IMR-90 (cell line): ENCODE measurements at regions not wholly inside any gene's neighbourhood (a gene's known extent, or its start where the extent isn't known, plus 50 kb on each side); places are given as distances from the start of the nearest gene placed in this dataset.

Source experiments
- BHLHE40 ChIP-seq: fragments of 150-350 bp; IDR thresholded peaks from 2 replicates; pipeline ENCODE4 v1.6.1; 2016; ENCODE audit warnings: mild to moderate bottlenecking, low read depth, low read length
- CHD1 ChIP-seq: IDR thresholded peaks from 2 replicates; pipeline ENCODE4 v1.6.1; 2012; ENCODE audit warnings: low read depth, low read length, improper control_type of control experiment
- MAZ ChIP-seq: IDR thresholded peaks from 2 replicates; pipeline ENCODE4 v1.6.1; 2012; ENCODE audit warnings: low read depth, mild to moderate bottlenecking, low read length, improper control_type of control experiment, moderate library complexity, borderline replicate concordance
- MXI1 ChIP-seq: IDR thresholded peaks from 2 replicates; pipeline ENCODE4 v1.6.1; 2012; ENCODE audit warnings: low read depth, mild to moderate bottlenecking, low read length, moderate library complexity, borderline replicate concordance
- POLR2A ChIP-seq: IDR thresholded peaks from 2 replicates; pipeline ENCODE4 v1.6.1; 2012; ENCODE audit warnings: mild to moderate bottlenecking, low read depth, low read length
- RAD21 ChIP-seq: IDR thresholded peaks from 2 replicates; pipeline ENCODE4 v1.6.1; 2012; ENCODE audit warnings: low read length, improper control_type of control experiment
- RCOR1 ChIP-seq: IDR thresholded peaks from 2 replicates; pipeline ENCODE4 v1.6.1; 2012; ENCODE audit warnings: mild to moderate bottlenecking, low read length, improper control_type of control experiment; ENCODE audit not compliant: insufficient replicate concordance
- RFX5 ChIP-seq: IDR thresholded peaks from 2 replicates; pipeline ENCODE4 v1.8.0; 2012; ENCODE audit warnings: low read depth, mild to moderate bottlenecking, low read length, moderate library complexity
- TF ChIP-seq, protein P1 (sequence below): conservative IDR thresholded peaks from 2 replicates; pipeline ENCODE4 v1.5.1; 2012; ENCODE audit warnings: mild to moderate bottlenecking, low read depth, low read length, improper control_type of control experiment
- TF ChIP-seq, protein P2 (sequence below): fragments of 150-350 bp; IDR thresholded peaks from 2 replicates; pipeline ENCODE4 v1.6.1; 2017; ENCODE audit warnings: mild to moderate bottlenecking, antibody characterized with exemption, low read length, low read depth

DNA sequence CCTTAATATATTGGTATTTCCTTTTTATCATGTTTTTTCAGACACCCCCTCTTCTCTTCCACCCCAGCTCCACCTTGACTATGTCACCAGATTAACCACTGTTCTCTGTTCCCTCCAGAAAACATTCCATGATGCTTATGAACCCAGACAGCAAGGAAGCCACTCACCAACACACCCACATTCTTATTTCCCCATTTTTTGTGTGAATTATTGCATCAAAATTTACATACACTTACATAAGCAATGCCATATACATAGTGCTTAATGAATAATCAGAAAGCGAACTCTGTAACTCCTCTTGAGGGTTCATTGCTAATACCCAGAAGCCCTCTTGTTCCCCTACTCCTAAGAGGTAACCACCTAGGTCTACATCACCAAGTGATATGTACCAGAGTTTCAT lies 182.3 kb upstream of the CDYL start:
- TF ChIP-seq RFX5 = no peak
- TF ChIP-seq, protein P1, sequence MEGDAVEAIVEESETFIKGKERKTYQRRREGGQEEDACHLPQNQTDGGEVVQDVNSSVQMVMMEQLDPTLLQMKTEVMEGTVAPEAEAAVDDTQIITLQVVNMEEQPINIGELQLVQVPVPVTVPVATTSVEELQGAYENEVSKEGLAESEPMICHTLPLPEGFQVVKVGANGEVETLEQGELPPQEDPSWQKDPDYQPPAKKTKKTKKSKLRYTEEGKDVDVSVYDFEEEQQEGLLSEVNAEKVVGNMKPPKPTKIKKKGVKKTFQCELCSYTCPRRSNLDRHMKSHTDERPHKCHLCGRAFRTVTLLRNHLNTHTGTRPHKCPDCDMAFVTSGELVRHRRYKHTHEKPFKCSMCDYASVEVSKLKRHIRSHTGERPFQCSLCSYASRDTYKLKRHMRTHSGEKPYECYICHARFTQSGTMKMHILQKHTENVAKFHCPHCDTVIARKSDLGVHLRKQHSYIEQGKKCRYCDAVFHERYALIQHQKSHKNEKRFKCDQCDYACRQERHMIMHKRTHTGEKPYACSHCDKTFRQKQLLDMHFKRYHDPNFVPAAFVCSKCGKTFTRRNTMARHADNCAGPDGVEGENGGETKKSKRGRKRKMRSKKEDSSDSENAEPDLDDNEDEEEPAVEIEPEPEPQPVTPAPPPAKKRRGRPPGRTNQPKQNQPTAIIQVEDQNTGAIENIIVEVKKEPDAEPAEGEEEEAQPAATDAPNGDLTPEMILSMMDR = no peak
- TF ChIP-seq MXI1 = no peak
- TF ChIP-seq POLR2A = no peak
- no peak for TF ChIP-seq CHD1
- TF ChIP-seq, protein P2, sequence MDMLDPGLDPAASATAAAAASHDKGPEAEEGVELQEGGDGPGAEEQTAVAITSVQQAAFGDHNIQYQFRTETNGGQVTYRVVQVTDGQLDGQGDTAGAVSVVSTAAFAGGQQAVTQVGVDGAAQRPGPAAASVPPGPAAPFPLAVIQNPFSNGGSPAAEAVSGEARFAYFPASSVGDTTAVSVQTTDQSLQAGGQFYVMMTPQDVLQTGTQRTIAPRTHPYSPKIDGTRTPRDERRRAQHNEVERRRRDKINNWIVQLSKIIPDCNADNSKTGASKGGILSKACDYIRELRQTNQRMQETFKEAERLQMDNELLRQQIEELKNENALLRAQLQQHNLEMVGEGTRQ = no peak
- no peak for TF ChIP-seq BHLHE40
- TF ChIP-seq RAD21 = no peak
- no peak for TF ChIP-seq MAZ
- no peak for TF ChIP-seq RCOR1
